Cardiac muscle cell (in vitro differentiated cells and primary cell): ENCODE measurements at regions not wholly inside any gene's neighbourhood (a gene's known extent, or its start where the extent isn't known, plus 50 kb on each side); places are given as distances from the start of the nearest gene placed in this dataset.
"Not testable (repeated sequence)": the region's sequence is repeated elsewhere in the genome, so short reads cannot be mapped to it uniquely, and the experiment has no call there.

Experiments used
- DNase-seq, 2 donors: peaks; one replicate each; pipeline versions ENCODE4 v3.0.0 to v3.0.0-alpha.2; 2010 to 2017; ENCODE audit warnings: low read depth in 1 of 2, low spot score in 1 of 2
- H3K27ac ChIP-seq: fragments of 200-600 bp; sonication (generic); 2 replicates; pipeline ENCODE4 v1.5.1; 2016
- H3K27me3 ChIP-seq: fragments of 200-600 bp; sonication (generic); 2 replicates; pipeline ENCODE4 v1.6.0; 2016; ENCODE audit warnings: control low read depth
- H3K36me3 ChIP-seq: fragments of 200-600 bp; sonication (generic); 2 replicates; pipeline ENCODE4 v1.5.1; 2016; ENCODE audit warnings: control low read depth
- H3K4me1 ChIP-seq: fragments of 200-600 bp; sonication (generic); 2 replicates; pipeline ENCODE4 v1.8.1; 2017; ENCODE audit warnings: low read depth, mild to moderate bottlenecking, mixed run types
- H3K4me3 ChIP-seq: fragments of 200-600 bp; sonication (generic); 2 replicates; pipeline ENCODE4 v1.5.1; 2016; ENCODE audit warnings: mild to moderate bottlenecking
- H3K9me3 ChIP-seq: fragments of 200-600 bp; sonication (generic); 2 replicates; pipeline ENCODE4 v1.5.1; 2017; ENCODE audit warnings: low read depth, mild to moderate bottlenecking, control low read depth
- CTCF ChIP-seq: IDR thresholded peaks from 2 replicates; pipeline ENCODE4 v1.5.1; 2012; ENCODE audit warnings: low read depth, mild to moderate bottlenecking, low read length

- H3K9me3 ChIP-seq = no peaks in the 10 kb centered on the region
- H3K27ac ChIP-seq = no peak overlapping the region
- H3K27me3 ChIP-seq = no peaks in the 10 kb centered on the region
- no peaks in the 10 kb centered on the region for H3K36me3 ChIP-seq
- H3K4me1 ChIP-seq = no peaks in the 10 kb centered on the region
- H3K4me3 ChIP-seq = no peak overlapping the region
- DNase-seq = no peak
- TF ChIP-seq CTCF = no peak
Measured at GRCh38 chr6:14412026-14412425, 294.5 kb downstream of the CD83 start.

GRCh38 chr6:14415452-14415851, 297.9 kb downstream of the CD83 start:
- H3K9me3 ChIP-seq = no peaks in the 10 kb centered on the region
- H3K4me1 ChIP-seq = no peaks in the 10 kb centered on the region
- no peaks in the 10 kb centered on the region for H3K36me3 ChIP-seq
- DNase-seq = no peak
- TF ChIP-seq CTCF = no peak
- H3K27ac ChIP-seq = no peak overlapping the region
- H3K27me3 ChIP-seq = no peaks in the 10 kb centered on the region
- H3K4me3 ChIP-seq = no peak overlapping the region

GRCh38 chr6:14417377-14417776, 299.8 kb downstream of the CD83 start:
- Histone ChIP-seq H3K9me3 (no peaks in the 10 kb centered on the region), H3K4me3 (no peak overlapping the region), H3K27me3 (no peaks in the 10 kb centered on the region), H3K36me3 (no peaks in the 10 kb centered on the region), H3K27ac (no peak overlapping the region), H3K4me1 (no peaks in the 10 kb centered on the region)
- DNase-seq = no peak
- TF ChIP-seq CTCF = no peak

- DNase-seq, H3K27me3 ChIP-seq, H3K4me3 ChIP-seq, H3K4me1 ChIP-seq, H3K36me3 ChIP-seq, H3K9me3 ChIP-seq, H3K27ac ChIP-seq: not testable (repeated sequence)
Measured at GRCh38 chr6:14419224-14419623, 301.7 kb downstream of the CD83 start.

- no peak overlapping the region for H3K4me3 ChIP-seq
- no peak for DNase-seq
- TF ChIP-seq CTCF = no peak
Measured at GRCh38 chr6:14422061-14422460, 304.5 kb downstream of the CD83 start.

GRCh38 chr6:14422917-14423316, 305.3 kb downstream of the CD83 start:
- no peaks in the 10 kb centered on the region for H3K36me3 ChIP-seq
- TF ChIP-seq CTCF = no peak

More at GRCh38 chr6:14422061-14422460, 304.5 kb downstream of the CD83 start:
- H3K27ac ChIP-seq = no peak overlapping the region
- no peaks in the 10 kb centered on the region for H3K36me3 ChIP-seq
- H3K9me3 ChIP-seq = no peaks in the 10 kb centered on the region
- no peaks in the 10 kb centered on the region for H3K4me1 ChIP-seq
- no peaks in the 10 kb centered on the region for H3K27me3 ChIP-seq

More at GRCh38 chr6:14422917-14423316, 305.3 kb downstream of the CD83 start:
- H3K27me3 ChIP-seq = no peaks in the 10 kb centered on the region
- no peaks in the 10 kb centered on the region for H3K4me1 ChIP-seq
- no peaks in the 10 kb centered on the region for H3K9me3 ChIP-seq
- H3K27ac ChIP-seq = no peak overlapping the region
- no peak overlapping the region for H3K4me3 ChIP-seq
- no peak for DNase-seq
